GM21619 (cell line): ENCODE measurements at regions not wholly inside any gene's neighbourhood (a gene's known extent, or its start where the extent isn't known, plus 50 kb on each side); places are given as distances from the start of the nearest gene placed in this dataset.
"Not testable (repeated sequence)": the region's sequence is repeated elsewhere in the genome, so short reads cannot be mapped to it uniquely, and the experiment has no call there.

ENCODE experiments used
- ATAC-seq: cut with Tn5 transposase; IDR thresholded peaks from one replicate; pipeline ENCODE4 v1.9.1; 2021; ENCODE audit not compliant: unreplicated experiment

- no peak for ATAC-seq
Measured at GRCh38 chr2:878245-878930, 72.3 kb upstream of the SNTG2 start.

GRCh38 chr2:877747-878146 lies 72.9 kb upstream of the SNTG2 start:
- ATAC-seq: no peak

- ATAC-seq: no peak
Measured at GRCh38 chr2:875687-876615, 74.7 kb upstream of the SNTG2 start.

GRCh38 chr2:873651-874580 lies 76.7 kb upstream of the SNTG2 start:
- ATAC-seq: no peak

GRCh38 chr2:873027-873426 lies 77.6 kb upstream of the SNTG2 start:
- ATAC-seq: no peak

GRCh38 chr2:871926-872680 lies 78.5 kb upstream of the SNTG2 start:
- no peak for ATAC-seq

GRCh38 chr2:871175-871727 lies 79.4 kb upstream of the SNTG2 start:
- no peak for ATAC-seq

- ATAC-seq: no peak
Measured at GRCh38 chr2:870426-870825, 80.2 kb upstream of the SNTG2 start.

- ATAC-seq: no peak
Measured at GRCh38 chr2:869894-870293, 80.8 kb upstream of the SNTG2 start.

- no peak for ATAC-seq
Measured at GRCh38 chr2:869357-869871, 81.2 kb upstream of the SNTG2 start.

- ATAC-seq: not testable (repeated sequence)
Measured at GRCh38 chr2:868857-869256, 81.8 kb upstream of the SNTG2 start.

GRCh38 chr2:867296-867695 lies 83.4 kb upstream of the SNTG2 start:
- no peak for ATAC-seq

- ATAC-seq: no peak
Measured at GRCh38 chr2:866887-867286, 83.8 kb upstream of the SNTG2 start.

- ATAC-seq: no peak
Measured at GRCh38 chr2:866009-866680, 84.5 kb upstream of the SNTG2 start.

- no peak for ATAC-seq
Measured at GRCh38 chr2:864501-865106, 86.0 kb upstream of the SNTG2 start.

GRCh38 chr2:863732-864450 lies 86.8 kb upstream of the SNTG2 start:
- ATAC-seq: no peak

GRCh38 chr2:862731-863466 lies 87.8 kb upstream of the SNTG2 start:
- ATAC-seq: no peak

GRCh38 chr2:862355-862687 lies 88.3 kb upstream of the SNTG2 start:
- ATAC-seq: no peak
